ENCODE measurements at regions not wholly inside any gene's neighbourhood (a gene's known extent, or its start where the extent isn't known, plus 50 kb on each side); places are given as distances from the start of the nearest gene placed in this dataset.

- H3K4me1 ChIP-seq (ENCODE audit: control insufficient read depth, extremely low read depth, insufficient read depth, low read length): peaks cover 31% of the 10 kb centered on the region
- no peak overlapping the region for H3K4me3 ChIP-seq (ENCODE audit: control insufficient read depth in 2 of 3, extremely low read depth in 1 of 3, insufficient read depth in 2 of 3, low read depth in 1 of 3, low read length in 3 of 3)
- no peak for FAIRE-seq
- no peaks in the 10 kb centered on the region for H3K9me1 ChIP-seq (ENCODE audit: control insufficient read depth, extremely low read depth, insufficient read depth, low read length)
- H3K27ac ChIP-seq (ENCODE audit: control insufficient read depth, insufficient read depth, low read length): no peak overlapping the region
- no peak overlapping the region for H3K9ac ChIP-seq (ENCODE audit: control insufficient read depth, extremely low read depth, insufficient read depth, low read length)
- H3K4me2 ChIP-seq (ENCODE audit: control insufficient read depth, extremely low read depth, insufficient read depth, low read depth, low read length): no peak overlapping the region
- no peak overlapping the region for H2AFZ ChIP-seq (ENCODE audit: control insufficient read depth, low read length)
- dilution Hi-C loops (cut with MboI; ENCODE audit: extremely low pct_ligation_motif_present, low sequenced_read_pairs): no loop called here
- H3K79me2 ChIP-seq (ENCODE audit: control insufficient read depth, insufficient read depth, low read length): peaks cover 8% of the 10 kb centered on the region
- DNase-seq (ENCODE audit: low read depth, low spot score): no peak
- H4K20me1 ChIP-seq (ENCODE audit: control insufficient read depth, extremely low read depth, insufficient read depth, low read length): no peaks in the 10 kb centered on the region
- no peaks in the 10 kb centered on the region for H3K9me3 ChIP-seq (ENCODE audit: control insufficient read depth, low read depth, low read length)
- no peak for TF ChIP-seq CTCF (optimal IDR thresholded peaks at IDR 0.05 in 1 of 3, IDR thresholded peaks at IDR 0.05 in 1 of 3, conservative IDR thresholded peaks at IDR 0.05 in 1 of 3; ENCODE audit: extremely low read depth in 1 of 3, insufficient read depth in 2 of 3, low read length in 3 of 3)
- no peaks in the 10 kb centered on the region for H3K27me3 ChIP-seq (ENCODE audit: control insufficient read depth, extremely low read depth, insufficient read depth, low read length)
- H3K36me3 ChIP-seq (ENCODE audit: control insufficient read depth in 2 of 2, extremely low read depth in 1 of 2, insufficient read depth in 2 of 2, low read length in 2 of 2): peaks cover 2 to 10% of the 10 kb centered on the region in 2 experiments
Observed at GRCh38 chr2:43034242-43034619, 192.2 kb downstream of the ZFP36L2 start.

- Histone ChIP-seq H3K9me1 (ENCODE audit: control insufficient read depth, extremely low read depth, insufficient read depth, low read length) (no peaks in the 10 kb centered on the region), H3K27ac (ENCODE audit: control insufficient read depth, insufficient read depth, low read length) (no peak overlapping the region), H3K4me3 (ENCODE audit: control insufficient read depth in 2 of 3, extremely low read depth in 1 of 3, insufficient read depth in 2 of 3, low read depth in 1 of 3, low read length in 3 of 3) (no peak overlapping the region), H4K20me1 (ENCODE audit: control insufficient read depth, extremely low read depth, insufficient read depth, low read length) (no peaks in the 10 kb centered on the region), H3K4me2 (ENCODE audit: control insufficient read depth, extremely low read depth, insufficient read depth, low read depth, low read length) (no peak overlapping the region), H2AFZ (ENCODE audit: control insufficient read depth, low read length) (no peak overlapping the region), H3K36me3 (ENCODE audit: control insufficient read depth in 2 of 2, extremely low read depth in 1 of 2, insufficient read depth in 2 of 2, low read length in 2 of 2) (peaks cover 2 to 10% of the 10 kb centered on the region in 2 experiments), H3K9ac (ENCODE audit: control insufficient read depth, extremely low read depth, insufficient read depth, low read length) (no peak overlapping the region), H3K79me2 (ENCODE audit: control insufficient read depth, insufficient read depth, low read length) (peaks cover 5% of the 10 kb centered on the region), H3K4me1 (ENCODE audit: control insufficient read depth, extremely low read depth, insufficient read depth, low read length) (peaks cover 25% of the 10 kb centered on the region), H3K9me3 (ENCODE audit: control insufficient read depth, low read depth, low read length) (no peaks in the 10 kb centered on the region), H3K27me3 (ENCODE audit: control insufficient read depth, extremely low read depth, insufficient read depth, low read length) (no peaks in the 10 kb centered on the region)
- DNase-seq (ENCODE audit: low read depth, low spot score): no peak
- dilution Hi-C loops (cut with MboI; ENCODE audit: extremely low pct_ligation_motif_present, low sequenced_read_pairs): no loop called here
- no peak for TF ChIP-seq EZH2 (IDR thresholded peaks at IDR 0.05; ENCODE audit: low read length)
- no peak for TF ChIP-seq CTCF (optimal IDR thresholded peaks at IDR 0.05 in 1 of 3, IDR thresholded peaks at IDR 0.05 in 1 of 3, conservative IDR thresholded peaks at IDR 0.05 in 1 of 3; ENCODE audit: extremely low read depth in 1 of 3, insufficient read depth in 2 of 3, low read length in 3 of 3)
- no peak for FAIRE-seq
Observed at GRCh38 chr2:43033466-43034241, 192.8 kb downstream of the ZFP36L2 start.

All from keratinocyte (primary cell).